ENCODE measurements at regions not wholly inside any gene's neighbourhood (a gene's known extent, or its start where the extent isn't known, plus 50 kb on each side); places are given as distances from the start of the nearest gene placed in this dataset.

GRCh38 chr10:4334871-4335270 lies 491.1 kb upstream of the AKR1E2 start:
- no peak overlapping the region for H3K4me3 ChIP-seq
- peak overlapping the region in 1 of 2 donors; percentile 12 for H3K27ac ChIP-seq

GRCh38 chr10:4334015-4334414 lies 492.0 kb upstream of the AKR1E2 start:
- DNase-seq, result no peak
- H3K4me1 ChIP-seq, result peaks cover 0 to 13% (median 3%) of the 10 kb centered on the region in 4 donors
- intact Hi-C loops (cut with DNase I; ENCODE audit: low total_unique reads), result no loop called here
- H3K9me3 ChIP-seq, result no peaks in the 10 kb centered on the region
- H3K4me3 ChIP-seq, result no peak overlapping the region
- no peaks in the 10 kb centered on the region for H3K36me3 ChIP-seq
- no peak for TF ChIP-seq CTCF (IDR thresholded peaks at IDR 0.05)
- H3K27ac ChIP-seq, result no peak overlapping the region
- no peaks in the 10 kb centered on the region for H3K27me3 ChIP-seq

More at GRCh38 chr10:4334871-4335270, 491.1 kb upstream of the AKR1E2 start:
- H3K9me3 ChIP-seq, result no peaks in the 10 kb centered on the region
- no peaks in the 10 kb centered on the region for H3K27me3 ChIP-seq
- no peak for TF ChIP-seq CTCF (IDR thresholded peaks at IDR 0.05)
- H3K36me3 ChIP-seq, result no peaks in the 10 kb centered on the region
- DNase-seq, result no peak
- intact Hi-C loops (cut with DNase I; ENCODE audit: low total_unique reads), result no loop called here
- H3K4me1 ChIP-seq, result peaks cover 0 to 13% (median 3%) of the 10 kb centered on the region in 4 donors

- no peak overlapping the region for H3K27ac ChIP-seq
- H3K27me3 ChIP-seq, result no peaks in the 10 kb centered on the region
- no peak overlapping the region for H3K4me3 ChIP-seq
- H3K4me1 ChIP-seq, result peaks cover 0 to 13% (median 3%) of the 10 kb centered on the region in 4 donors
- intact Hi-C loops (cut with DNase I; ENCODE audit: low total_unique reads), result no loop called here
- DNase-seq, result no peak
- TF ChIP-seq CTCF (IDR thresholded peaks at IDR 0.05), result no peak
- H3K36me3 ChIP-seq, result no peaks in the 10 kb centered on the region
- H3K9me3 ChIP-seq, result no peaks in the 10 kb centered on the region
Measured at GRCh38 chr10:4333459-4333894, 492.5 kb upstream of the AKR1E2 start.

- intact Hi-C loops (cut with DNase I; ENCODE audit: low total_unique reads), result no loop called here
- no peak for TF ChIP-seq CTCF (IDR thresholded peaks at IDR 0.05)
Measured at GRCh38 chr10:4332764-4333458, 493.1 kb upstream of the AKR1E2 start.

GRCh38 chr10:4331150-4331549 lies 494.9 kb upstream of the AKR1E2 start:
- no peaks in the 10 kb centered on the region for H3K36me3 ChIP-seq
- peaks cover 0 to 13% (median 3%) of the 10 kb centered on the region in 4 donors for H3K4me1 ChIP-seq
- intact Hi-C loops (cut with DNase I; ENCODE audit: low total_unique reads), result no loop called here
- H3K9me3 ChIP-seq, result no peaks in the 10 kb centered on the region
- H3K27me3 ChIP-seq, result no peaks in the 10 kb centered on the region
- no peak for DNase-seq
- no peak overlapping the region for H3K27ac ChIP-seq
- no peak overlapping the region for H3K4me3 ChIP-seq
- TF ChIP-seq CTCF (IDR thresholded peaks at IDR 0.05), result no peak

More at GRCh38 chr10:4332764-4333458, 493.1 kb upstream of the AKR1E2 start:
- H3K9me3 ChIP-seq, result no peaks in the 10 kb centered on the region
- H3K27ac ChIP-seq, result no peak overlapping the region
- H3K36me3 ChIP-seq, result no peaks in the 10 kb centered on the region
- peaks cover 0 to 13% (median 3%) of the 10 kb centered on the region in 4 donors for H3K4me1 ChIP-seq
- H3K27me3 ChIP-seq, result no peaks in the 10 kb centered on the region
- H3K4me3 ChIP-seq, result no peak overlapping the region
- DNase-seq, result no peak
